Activated naive CD8-positive, alpha-beta T cell treated with anti-CD3 and anti-CD28 coated beads, Interleukin-2, amount 10 ng/mL, durations not matched to agents 7 days and 5 days (primary cell): ENCODE measurements at regions not wholly inside any gene's neighbourhood (a gene's known extent, or its start where the extent isn't known, plus 50 kb on each side); places are given as distances from the start of the nearest gene placed in this dataset.

Experiments used
- ATAC-seq: fragments of 150-1000 bp; cut with Tn5 transposase; one replicate; pipeline ENCODE4 v1.10.0; 2021; ENCODE audit warnings: low read depth, moderate library complexity
- POLR2A ChIA-PET: fragments of 350-600 bp; sonication (Branson Sonifier 250); formaldehyde crosslinking; loops from one replicate; lab custom pipeline; 2021; ENCODE audit warnings: antibody characterized with exemption; lab: Charles Lee
- DNase-seq: peaks from one replicate; pipeline ENCODE4 v3.0.0; 2021
- H3K27ac Mint-ChIP-seq: one replicate; pipeline ENCODE4 v1.8.0; 2022; ENCODE audit warnings: mild to moderate bottlenecking, mixed read lengths
- H3K27me3 Mint-ChIP-seq: one replicate; pipeline ENCODE4 v1.8.0; 2022; ENCODE audit warnings: mild to moderate bottlenecking, moderate library complexity, mixed read lengths
- H3K36me3 Mint-ChIP-seq: one replicate; pipeline ENCODE4 v1.8.0; 2021; ENCODE audit warnings: mild to moderate bottlenecking, mixed read lengths
- H3K4me1 Mint-ChIP-seq: one replicate; pipeline ENCODE4 v1.8.0; 2021; ENCODE audit warnings: mixed read lengths
- H3K4me3 Mint-ChIP-seq: one replicate; pipeline ENCODE4 v1.8.0; 2022; ENCODE audit warnings: mild to moderate bottlenecking, moderate library complexity, mixed read lengths
- H3K9me3 Mint-ChIP-seq: one replicate; pipeline ENCODE4 v1.8.0; 2021; ENCODE audit warnings: mixed read lengths

- no peak for DNase-seq
- H3K4me3 Mint-ChIP-seq = no peak overlapping the region
- no peak for ATAC-seq
- POLR2A ChIA-PET = no interaction called here
- H3K9me3 Mint-ChIP-seq = peaks cover 8% of the 10 kb centered on the region
- H3K36me3 Mint-ChIP-seq = peaks cover 30% of the 10 kb centered on the region
- H3K4me1 Mint-ChIP-seq = no peaks in the 10 kb centered on the region
- no peak overlapping the region for H3K27ac Mint-ChIP-seq
- no peaks in the 10 kb centered on the region for H3K27me3 Mint-ChIP-seq
Measured at GRCh38 chr10:28054228-28054860, 55.5 kb upstream of the ODAD2 start.

DNA sequence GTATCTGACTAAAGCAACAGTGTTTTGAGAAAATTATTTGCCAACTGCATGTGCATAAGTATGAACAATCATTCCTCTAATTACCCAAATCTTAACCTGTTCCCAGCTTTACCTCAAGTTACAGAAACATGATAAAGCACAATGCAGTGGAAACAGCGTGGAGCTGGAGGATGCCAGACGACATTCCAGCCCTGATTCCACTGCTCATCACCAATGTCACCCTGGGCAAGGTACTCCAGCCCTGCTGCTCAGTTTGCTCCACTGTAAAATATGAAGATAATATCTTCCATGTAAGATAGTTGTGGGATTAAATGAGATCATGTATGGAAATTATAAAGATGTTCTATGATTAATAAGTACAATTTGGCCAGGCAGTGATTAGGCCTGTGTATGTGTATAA, 50.4 kb upstream of the ODAD2 start:
- Mint-ChIP-seq H3K4me1 (no peaks in the 10 kb centered on the region), H3K36me3 (peaks cover 4% of the 10 kb centered on the region), H3K9me3 (peaks cover 3% of the 10 kb centered on the region), H3K27ac (no peak overlapping the region), H3K27me3 (no peaks in the 10 kb centered on the region), H3K4me3 (no peak overlapping the region)
- POLR2A ChIA-PET = no interaction called here
- DNase-seq = no peak
- ATAC-seq = no peak
